ENCODE measurements at regions not wholly inside any gene's neighbourhood (a gene's known extent, or its start where the extent isn't known, plus 50 kb on each side); places are given as distances from the start of the nearest gene placed in this dataset.

- intact Hi-C loops (cut with micrococcal nuclease), result no loop called here
- no peaks in the 10 kb centered on the region for H3K4me1 Mint-ChIP-seq
- ChIA-PET POLR2A (no interaction called here), CTCF (interaction anchor here (1.4 kb wide), 1 partner anchor 55 kb away, joined by 4 read pairs; no protein-coding TSS in a partner anchor)
- H3K27ac ChIP-seq (ENCODE audit: low read length in 2 of 2), result no peak overlapping the region
- H3K9ac ChIP-seq (ENCODE audit: low read length), result no peak overlapping the region
- H3K79me2 ChIP-seq (ENCODE audit: control insufficient read depth, insufficient read depth, low read length), result no peaks in the 10 kb centered on the region
- H3K4me1 ChIP-seq (ENCODE audit: control insufficient read depth in 2 of 2, insufficient read depth in 2 of 2, low read length in 2 of 2), result no peaks in the 10 kb centered on the region
- H3K27me3 ChIP-seq (replicated peaks in 1 of 4; ENCODE audit: control extremely low read depth in 1 of 4, control insufficient read depth in 3 of 4, insufficient read depth in 4 of 4, low read length in 3 of 4), result no peaks in the 10 kb centered on the region
- H3K4me2 ChIP-seq (replicated peaks; ENCODE audit: low read depth, low read length, poor library complexity, severe bottlenecking), result no peak overlapping the region
- no peak for TF ChIP-seq EZH2 (IDR thresholded peaks at IDR 0.05; ENCODE audit: borderline replicate concordance, insufficient read depth, low read depth, low read length, poor library complexity, severe bottlenecking)
- no peak for TF ChIP-seq CTCF (IDR thresholded peaks at IDR 0.05)
- no peak for ATAC-seq (ENCODE audit: low read depth)
- no peak overlapping the region for H3K27ac Mint-ChIP-seq
- no peak overlapping the region for H3K4me3 Mint-ChIP-seq
- no peak overlapping the region for H2AFZ ChIP-seq (ENCODE audit: insufficient read depth, low read depth, low read length, poor library complexity, severe bottlenecking)
- H3K4me3 ChIP-seq (ENCODE audit: control extremely low read depth in 1 of 5, extremely low read depth in 1 of 5, insufficient read depth in 1 of 5, low read depth in 2 of 5, low read length in 4 of 5), result no peak overlapping the region
- no peaks in the 10 kb centered on the region for H3K27me3 Mint-ChIP-seq
- H3K9me3 ChIP-seq (ENCODE audit: control extremely low read depth in 1 of 3, control insufficient read depth in 2 of 3, insufficient read depth in 1 of 3, low read length in 2 of 3), result no peaks in the 10 kb centered on the region
- WGBS (ENCODE audit: insufficient coverage), result 100% methylated on average over 4 of the region's 7 CpGs
- no peaks in the 10 kb centered on the region for H3K36me3 ChIP-seq (replicated peaks in 1 of 2; ENCODE audit: control extremely low read depth in 1 of 2, control insufficient read depth in 1 of 2, extremely low read depth in 1 of 2, insufficient read depth in 2 of 2, low read length in 1 of 2)
- no peak for DNase-seq
- no peaks in the 10 kb centered on the region for H4K20me1 ChIP-seq (ENCODE audit: control insufficient read depth, insufficient read depth, low read length, poor library complexity, severe bottlenecking)
- H3K9me3 Mint-ChIP-seq (ENCODE audit: insufficient read depth), result no peaks in the 10 kb centered on the region
Measured at GRCh38 chr1:234554218-234554697, 55.7 kb downstream of the IRF2BP2 start.

GRCh38 chr1:234553240-234554188 lies 56.5 kb downstream of the IRF2BP2 start:
- no peaks in the 10 kb centered on the region for H3K9me3 ChIP-seq (ENCODE audit: control extremely low read depth in 1 of 3, control insufficient read depth in 2 of 3, insufficient read depth in 1 of 3, low read length in 2 of 3)
- no peak overlapping the region for H3K4me3 ChIP-seq (ENCODE audit: control extremely low read depth in 1 of 5, extremely low read depth in 1 of 5, insufficient read depth in 1 of 5, low read depth in 2 of 5, low read length in 4 of 5)
- ATAC-seq (ENCODE audit: low read depth), result no peak
- H3K9ac ChIP-seq (ENCODE audit: low read length), result no peak overlapping the region
- Mint-ChIP-seq H3K27me3 (no peaks in the 10 kb centered on the region), H3K4me1 (no peaks in the 10 kb centered on the region), H3K4me3 (no peak overlapping the region), H3K27ac (no peak overlapping the region), H3K9me3 (ENCODE audit: insufficient read depth) (no peaks in the 10 kb centered on the region)
- H2AFZ ChIP-seq (ENCODE audit: insufficient read depth, low read depth, low read length, poor library complexity, severe bottlenecking), result no peak overlapping the region
- no peaks in the 10 kb centered on the region for H3K36me3 ChIP-seq (replicated peaks in 1 of 2; ENCODE audit: control extremely low read depth in 1 of 2, control insufficient read depth in 1 of 2, extremely low read depth in 1 of 2, insufficient read depth in 2 of 2, low read length in 1 of 2)
- H3K4me1 ChIP-seq (ENCODE audit: control insufficient read depth in 2 of 2, insufficient read depth in 2 of 2, low read length in 2 of 2), result no peaks in the 10 kb centered on the region
- H3K79me2 ChIP-seq (ENCODE audit: control insufficient read depth, insufficient read depth, low read length), result no peaks in the 10 kb centered on the region
- TF ChIP-seq CTCF (IDR thresholded peaks at IDR 0.05) (no peak), EZH2 (IDR thresholded peaks at IDR 0.05; ENCODE audit: borderline replicate concordance, insufficient read depth, low read depth, low read length, poor library complexity, severe bottlenecking) (no peak)
- H3K27ac ChIP-seq (ENCODE audit: low read length in 2 of 2), result no peak overlapping the region
- no peaks in the 10 kb centered on the region for H4K20me1 ChIP-seq (ENCODE audit: control insufficient read depth, insufficient read depth, low read length, poor library complexity, severe bottlenecking)
- 91% methylated on average over 18 of the region's 21 CpGs for WGBS (ENCODE audit: insufficient coverage)
- no peak for DNase-seq
- H3K4me2 ChIP-seq (replicated peaks; ENCODE audit: low read depth, low read length, poor library complexity, severe bottlenecking), result no peak overlapping the region
- intact Hi-C loops (cut with micrococcal nuclease), result no loop called here
- no peaks in the 10 kb centered on the region for H3K27me3 ChIP-seq (replicated peaks in 1 of 4; ENCODE audit: control extremely low read depth in 1 of 4, control insufficient read depth in 3 of 4, insufficient read depth in 4 of 4, low read length in 3 of 4)
- ChIA-PET POLR2A (no interaction called here), CTCF (interaction anchor here (1.4 kb wide), 1 partner anchor 54 kb away, joined by 4 read pairs; no protein-coding TSS in a partner anchor)
